ENCODE measurements at regions not wholly inside any gene's neighbourhood (a gene's known extent, or its start where the extent isn't known, plus 50 kb on each side); places are given as distances from the start of the nearest gene placed in this dataset.
A peak's percentile ranks its signal among the peaks of the same experiment; 100 is the strongest.

DNA sequence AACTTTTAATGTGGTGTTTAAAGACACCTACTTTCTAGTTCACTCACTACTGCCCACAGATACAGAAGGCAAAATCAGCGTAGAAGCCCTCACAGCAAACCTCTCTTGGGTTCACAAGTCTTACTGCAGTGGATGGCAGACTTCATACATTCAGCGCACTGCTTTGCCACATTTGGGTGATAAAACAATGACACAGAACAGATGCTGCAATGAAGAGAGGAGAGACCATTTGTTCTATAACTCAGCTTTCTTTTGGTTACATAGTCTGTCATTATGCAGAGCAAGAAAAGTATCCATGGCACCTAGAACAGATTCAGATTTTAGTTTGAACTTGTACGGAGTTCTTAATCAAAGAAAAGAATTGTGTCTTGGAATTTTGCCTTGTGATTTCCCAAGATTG lies 459.0 kb downstream of the BCAT1 start:
- no peak overlapping the region for H2AK5ac ChIP-seq (ENCODE audit: low read depth, low read length)
- 0 out of 2 replicates have a peak overlapping the region, but pooled peaks have one; percentile 16 for H3K14ac ChIP-seq (replicated peaks; ENCODE audit: low read depth, low read length)
- no peak overlapping the region for H4K8ac ChIP-seq (ENCODE audit: low read depth in 2 of 2, low read length in 2 of 2)
- ChIA-PET POLR2A (ENCODE audit: unreplicated experiment) (no interaction called here), CTCF (no interaction called here)
- no peak overlapping the region for H2BK5ac ChIP-seq (ENCODE audit: low read depth, low read length, poor library complexity, severe bottlenecking)
- H4K5ac ChIP-seq (ENCODE audit: low read depth, low read length): no peak overlapping the region
- H3K23ac ChIP-seq (ENCODE audit: low read depth, low read length): no peak overlapping the region; the same call in 1 of the 2 replicates
- H2AK9ac ChIP-seq (replicated peaks; ENCODE audit: low read depth, low read length, poor library complexity): no peak overlapping the region
- TF ChIP-seq MAFK (IDR thresholded peaks at IDR 0.05; ENCODE audit: low read depth, low read length) (no peak), SMC3 (IDR thresholded peaks at IDR 0.05; ENCODE audit: low read depth, low read length) (no peak), CEBPB (IDR thresholded peaks at IDR 0.05; ENCODE audit: low read depth, low read length) (no peak), FOS (IDR thresholded peaks at IDR 0.05; ENCODE audit: low read depth, low read length) (no peak), NFE2L2 (IDR thresholded peaks at IDR 0.05; ENCODE audit: low read depth, low read length) (no peak), MXI1 (IDR thresholded peaks at IDR 0.05; ENCODE audit: borderline replicate concordance, low read depth, low read length) (no peak), MAZ (IDR thresholded peaks at IDR 0.05; ENCODE audit: borderline replicate concordance, low read depth, low read length) (no peak), RCOR1 (IDR thresholded peaks at IDR 0.05; ENCODE audit: insufficient replicate concordance, low read length) (no peak), CHD1 (IDR thresholded peaks at IDR 0.05; ENCODE audit: low read depth, low read length) (no peak), RAD21 (IDR thresholded peaks at IDR 0.05; ENCODE audit: low read length) (no peak), POLR2A (IDR thresholded peaks at IDR 0.05; ENCODE audit: low read depth, low read length) (no peak)
- TF ChIP-seq, protein P1, sequence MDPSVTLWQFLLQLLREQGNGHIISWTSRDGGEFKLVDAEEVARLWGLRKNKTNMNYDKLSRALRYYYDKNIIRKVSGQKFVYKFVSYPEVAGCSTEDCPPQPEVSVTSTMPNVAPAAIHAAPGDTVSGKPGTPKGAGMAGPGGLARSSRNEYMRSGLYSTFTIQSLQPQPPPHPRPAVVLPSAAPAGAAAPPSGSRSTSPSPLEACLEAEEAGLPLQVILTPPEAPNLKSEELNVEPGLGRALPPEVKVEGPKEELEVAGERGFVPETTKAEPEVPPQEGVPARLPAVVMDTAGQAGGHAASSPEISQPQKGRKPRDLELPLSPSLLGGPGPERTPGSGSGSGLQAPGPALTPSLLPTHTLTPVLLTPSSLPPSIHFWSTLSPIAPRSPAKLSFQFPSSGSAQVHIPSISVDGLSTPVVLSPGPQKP (IDR thresholded peaks at IDR 0.05; ENCODE audit: borderline replicate concordance, low read depth, low read length): no peak
- TF ChIP-seq, protein P2, sequence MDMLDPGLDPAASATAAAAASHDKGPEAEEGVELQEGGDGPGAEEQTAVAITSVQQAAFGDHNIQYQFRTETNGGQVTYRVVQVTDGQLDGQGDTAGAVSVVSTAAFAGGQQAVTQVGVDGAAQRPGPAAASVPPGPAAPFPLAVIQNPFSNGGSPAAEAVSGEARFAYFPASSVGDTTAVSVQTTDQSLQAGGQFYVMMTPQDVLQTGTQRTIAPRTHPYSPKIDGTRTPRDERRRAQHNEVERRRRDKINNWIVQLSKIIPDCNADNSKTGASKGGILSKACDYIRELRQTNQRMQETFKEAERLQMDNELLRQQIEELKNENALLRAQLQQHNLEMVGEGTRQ (IDR thresholded peaks at IDR 0.05; ENCODE audit: low read depth, low read length): no peak
- TF ChIP-seq, protein P3, sequence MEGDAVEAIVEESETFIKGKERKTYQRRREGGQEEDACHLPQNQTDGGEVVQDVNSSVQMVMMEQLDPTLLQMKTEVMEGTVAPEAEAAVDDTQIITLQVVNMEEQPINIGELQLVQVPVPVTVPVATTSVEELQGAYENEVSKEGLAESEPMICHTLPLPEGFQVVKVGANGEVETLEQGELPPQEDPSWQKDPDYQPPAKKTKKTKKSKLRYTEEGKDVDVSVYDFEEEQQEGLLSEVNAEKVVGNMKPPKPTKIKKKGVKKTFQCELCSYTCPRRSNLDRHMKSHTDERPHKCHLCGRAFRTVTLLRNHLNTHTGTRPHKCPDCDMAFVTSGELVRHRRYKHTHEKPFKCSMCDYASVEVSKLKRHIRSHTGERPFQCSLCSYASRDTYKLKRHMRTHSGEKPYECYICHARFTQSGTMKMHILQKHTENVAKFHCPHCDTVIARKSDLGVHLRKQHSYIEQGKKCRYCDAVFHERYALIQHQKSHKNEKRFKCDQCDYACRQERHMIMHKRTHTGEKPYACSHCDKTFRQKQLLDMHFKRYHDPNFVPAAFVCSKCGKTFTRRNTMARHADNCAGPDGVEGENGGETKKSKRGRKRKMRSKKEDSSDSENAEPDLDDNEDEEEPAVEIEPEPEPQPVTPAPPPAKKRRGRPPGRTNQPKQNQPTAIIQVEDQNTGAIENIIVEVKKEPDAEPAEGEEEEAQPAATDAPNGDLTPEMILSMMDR (conservative IDR thresholded peaks at IDR 0.05; ENCODE audit: low read depth, low read length): no peak
- no peak overlapping the region for H2AFZ ChIP-seq (replicated peaks; ENCODE audit: low read length, poor library complexity)
- H3K79me1 ChIP-seq (ENCODE audit: low read depth in 1 of 2, low read length in 2 of 2): peaks cover 18 to 19% of the 10 kb centered on the region in 2 experiments; a peak in 3 of 4 replicates
- dilution Hi-C loops (cut with HindIII; ENCODE audit: low sequenced_read_pairs, unreplicated experiment) (no loop called here), intact Hi-C loops (cut with micrococcal nuclease) (no loop called here), in situ Hi-C loops (cut with MboI; ENCODE audit: low sequenced_read_pairs) (no loop called here)
- H3K27me3 ChIP-seq (ENCODE audit: control insufficient read depth, insufficient read depth, low read length): no peaks in the 10 kb centered on the region
- H3K9ac ChIP-seq (ENCODE audit: low read depth, low read length): no peak overlapping the region
- no TSS peak for BruUV-seq (replicated peaks)
- WGBS, 2 experiments (ENCODE audit: extremely low coverage in 2 of 2, insufficient read length in 1 of 2): no CpG with 5 or more reads among the region's 3 CpGs
- 0 out of 3 replicates have a peak overlapping the region, but pooled peaks have one; percentile 8 for H2BK15ac ChIP-seq (ENCODE audit: low read depth, low read length)
- no peak overlapping the region for H4K91ac ChIP-seq (ENCODE audit: insufficient read depth, low read depth, low read length)
- ATAC-seq (ENCODE audit: low read depth): no peak
- H3K4me1 ChIP-seq (ENCODE audit: control insufficient read depth, insufficient read depth, low read length): peaks cover 5% of the 10 kb centered on the region; the same call in 1 of the 2 replicates
- H2BK120ac ChIP-seq (ENCODE audit: low read depth, low read length): 0 out of 2 replicates have a peak overlapping the region, but pooled peaks have one; percentile 22
- H3K4me2 ChIP-seq (ENCODE audit: low read depth, low read length): no peak overlapping the region
- H3K9me1 ChIP-seq (ENCODE audit: insufficient read depth, low read length): peaks cover 6% of the 10 kb centered on the region; the same call in 1 of the 2 replicates
- no peaks in the 10 kb centered on the region for H3K9me3 ChIP-seq (ENCODE audit: control insufficient read depth, insufficient read depth, low read length)
- DNase-seq: no peak
- no peaks in the 10 kb centered on the region for H4K20me1 ChIP-seq (ENCODE audit: insufficient read depth, low read length)
- H3K56ac ChIP-seq (ENCODE audit: extremely low read depth, insufficient read depth, low read length): no peak overlapping the region
- no peak overlapping the region for H3K18ac ChIP-seq (ENCODE audit: low read depth, low read length)
- H3K27ac ChIP-seq (ENCODE audit: insufficient read depth, low read length): no peak overlapping the region
- H3K4ac ChIP-seq (ENCODE audit: low read depth, low read length): no peak overlapping the region
- H2BK20ac ChIP-seq (ENCODE audit: low read depth, low read length): no peak overlapping the region
- no peak overlapping the region for H3K4me3 ChIP-seq (ENCODE audit: insufficient read depth, low read depth, low read length)
- H3K36me3 ChIP-seq (ENCODE audit: control insufficient read depth, insufficient read depth, low read length): no peaks in the 10 kb centered on the region

Data from IMR-90 (cell line).